ENCODE measurements at regions not wholly inside any gene's neighbourhood (a gene's known extent, or its start where the extent isn't known, plus 50 kb on each side); places are given as distances from the start of the nearest gene placed in this dataset.

GRCh38 chr7:45237788-45238461 lies 80.3 kb downstream of the RAMP3 start:
- no peak for TF ChIP-seq CTCF (IDR thresholded peaks at IDR 0.05 in 2 of 3, conservative IDR thresholded peaks at IDR 0.05 in 1 of 3; ENCODE audit: borderline replicate concordance in 1 of 3, insufficient read depth in 1 of 3, low read depth in 2 of 3, low read length in 2 of 3)
- TF ChIP-seq EZH2 (IDR thresholded peaks at IDR 0.05), result no peak

All from HCT116 (cell line).